ENCODE measurements at regions not wholly inside any gene's neighbourhood (a gene's known extent, or its start where the extent isn't known, plus 50 kb on each side); places are given as distances from the start of the nearest gene placed in this dataset.

DNA sequence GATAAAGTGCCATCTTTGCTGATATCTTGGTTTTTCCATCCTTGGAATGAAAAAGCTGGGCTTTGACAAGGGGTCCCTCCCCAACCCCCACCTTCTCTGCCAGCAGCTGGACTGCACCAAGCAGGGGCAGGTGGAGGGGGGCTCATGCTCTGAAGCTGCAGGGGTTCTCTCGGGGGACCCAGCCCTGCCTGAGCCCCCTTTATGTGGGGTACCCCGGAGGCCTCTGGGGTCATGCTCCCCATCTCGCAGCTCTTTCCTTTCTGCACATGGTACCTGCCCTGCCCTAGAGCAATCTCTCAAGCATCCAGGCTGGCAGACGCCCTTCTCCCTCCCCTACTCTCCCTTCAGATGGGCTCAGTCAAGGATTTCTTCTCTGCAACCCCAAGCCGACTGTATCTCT lies 146.7 kb upstream of the PTPN1 start:
- TF ChIP-seq, protein P1, sequence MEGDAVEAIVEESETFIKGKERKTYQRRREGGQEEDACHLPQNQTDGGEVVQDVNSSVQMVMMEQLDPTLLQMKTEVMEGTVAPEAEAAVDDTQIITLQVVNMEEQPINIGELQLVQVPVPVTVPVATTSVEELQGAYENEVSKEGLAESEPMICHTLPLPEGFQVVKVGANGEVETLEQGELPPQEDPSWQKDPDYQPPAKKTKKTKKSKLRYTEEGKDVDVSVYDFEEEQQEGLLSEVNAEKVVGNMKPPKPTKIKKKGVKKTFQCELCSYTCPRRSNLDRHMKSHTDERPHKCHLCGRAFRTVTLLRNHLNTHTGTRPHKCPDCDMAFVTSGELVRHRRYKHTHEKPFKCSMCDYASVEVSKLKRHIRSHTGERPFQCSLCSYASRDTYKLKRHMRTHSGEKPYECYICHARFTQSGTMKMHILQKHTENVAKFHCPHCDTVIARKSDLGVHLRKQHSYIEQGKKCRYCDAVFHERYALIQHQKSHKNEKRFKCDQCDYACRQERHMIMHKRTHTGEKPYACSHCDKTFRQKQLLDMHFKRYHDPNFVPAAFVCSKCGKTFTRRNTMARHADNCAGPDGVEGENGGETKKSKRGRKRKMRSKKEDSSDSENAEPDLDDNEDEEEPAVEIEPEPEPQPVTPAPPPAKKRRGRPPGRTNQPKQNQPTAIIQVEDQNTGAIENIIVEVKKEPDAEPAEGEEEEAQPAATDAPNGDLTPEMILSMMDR (IDR thresholded peaks at IDR 0.05; ENCODE audit: extremely low read depth, missing control alignments): no peak
- DNase-seq (ENCODE audit: low spot score): no peak

DNA sequence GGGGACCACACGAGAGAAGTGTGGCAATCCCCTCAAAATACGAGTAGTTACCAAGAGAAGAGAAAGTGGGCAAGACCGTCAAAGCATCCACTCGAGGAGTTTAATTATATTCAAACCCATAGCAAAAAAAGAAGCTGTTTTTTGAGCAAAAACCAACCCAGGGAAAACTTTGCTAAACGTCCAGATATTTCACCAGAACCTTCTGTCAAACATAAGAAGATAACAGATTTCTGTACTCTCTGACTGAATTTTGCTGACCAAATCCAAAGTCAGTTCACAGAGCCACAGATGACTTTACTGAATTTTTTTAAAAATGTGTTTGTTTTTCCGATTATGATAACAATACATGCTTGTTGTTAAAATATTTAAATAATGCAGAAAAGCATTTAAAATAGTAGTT lies 145.6 kb upstream of the PTPN1 start:
- TF ChIP-seq, protein P1 (IDR thresholded peaks at IDR 0.05; ENCODE audit: extremely low read depth, missing control alignments): no peak

DNA sequence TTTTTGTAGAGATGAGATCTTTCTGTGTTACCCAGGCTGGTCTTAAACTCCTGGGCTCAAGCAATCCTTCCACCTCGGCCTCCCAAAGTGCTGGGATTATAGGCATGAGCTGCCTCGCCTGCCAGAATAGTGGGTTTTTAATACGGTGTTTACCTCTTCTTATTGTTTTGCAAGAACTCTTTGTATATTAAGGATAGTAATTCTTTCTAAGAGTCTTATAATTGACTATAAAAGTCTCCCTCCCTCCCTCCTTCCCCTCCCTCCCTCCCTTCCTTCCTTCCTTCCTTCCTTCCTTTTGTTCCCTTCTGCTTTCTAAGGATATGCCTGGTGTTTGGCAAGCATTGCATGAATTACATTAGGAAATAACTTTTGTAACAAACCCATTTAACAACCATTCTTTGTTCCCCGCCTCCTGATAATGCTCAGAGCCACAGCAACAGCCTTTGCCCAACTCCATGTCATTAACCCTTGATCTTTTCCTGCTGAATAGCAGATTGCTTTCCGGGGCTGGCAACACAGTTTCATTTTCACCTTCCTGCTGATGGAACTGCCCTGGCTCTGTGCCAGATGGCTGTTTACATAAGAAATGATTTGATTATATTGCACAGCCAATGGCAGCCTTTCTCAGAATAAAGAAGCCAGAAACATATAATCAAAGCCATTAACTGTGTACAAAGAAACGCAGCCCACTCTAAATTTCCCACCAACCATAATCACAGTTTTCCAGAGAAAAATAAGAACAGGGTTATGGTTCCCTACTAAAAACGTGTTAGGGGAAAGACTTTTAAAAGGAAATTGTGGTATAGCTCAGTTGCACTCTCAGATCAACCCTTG lies 143.7 kb upstream of the PTPN1 start:
- DNase-seq (ENCODE audit: low spot score): no peak

More for the DNA sequence above, 145.6 kb upstream of the PTPN1 start:
- DNase-seq (ENCODE audit: low spot score): no peak

DNA sequence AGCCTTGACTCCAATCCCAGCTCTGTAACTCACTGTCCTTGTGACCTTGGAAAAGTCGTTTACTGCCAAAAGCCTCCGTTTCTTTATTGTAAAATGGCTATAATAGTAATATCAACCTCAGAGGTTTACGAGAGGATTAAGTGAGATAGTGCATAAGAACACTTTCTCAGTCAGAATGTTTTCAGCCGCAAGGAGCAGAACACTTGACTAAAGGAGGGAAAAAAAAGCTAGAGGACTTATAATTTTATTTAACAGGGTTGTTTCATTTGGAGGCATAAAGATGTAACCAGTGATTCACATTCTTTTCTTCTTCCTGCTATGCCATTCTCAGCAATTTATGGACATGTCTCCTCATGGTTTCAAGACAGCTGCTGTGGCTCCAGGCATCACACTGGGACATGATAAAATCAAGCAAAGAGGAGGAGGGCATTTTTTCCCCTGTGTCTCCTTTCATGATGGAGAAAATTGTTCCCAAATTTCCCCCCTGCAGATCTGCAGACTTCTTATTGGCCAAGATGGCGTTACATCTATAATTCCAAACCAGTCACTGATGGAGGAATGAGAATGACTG lies 143.0 kb upstream of the PTPN1 start:
- TF ChIP-seq, protein P1 (IDR thresholded peaks at IDR 0.05; ENCODE audit: extremely low read depth, missing control alignments): no peak

More for the DNA sequence above, 143.7 kb upstream of the PTPN1 start:
- TF ChIP-seq, protein P1 (IDR thresholded peaks at IDR 0.05; ENCODE audit: extremely low read depth, missing control alignments): no peak

DNA sequence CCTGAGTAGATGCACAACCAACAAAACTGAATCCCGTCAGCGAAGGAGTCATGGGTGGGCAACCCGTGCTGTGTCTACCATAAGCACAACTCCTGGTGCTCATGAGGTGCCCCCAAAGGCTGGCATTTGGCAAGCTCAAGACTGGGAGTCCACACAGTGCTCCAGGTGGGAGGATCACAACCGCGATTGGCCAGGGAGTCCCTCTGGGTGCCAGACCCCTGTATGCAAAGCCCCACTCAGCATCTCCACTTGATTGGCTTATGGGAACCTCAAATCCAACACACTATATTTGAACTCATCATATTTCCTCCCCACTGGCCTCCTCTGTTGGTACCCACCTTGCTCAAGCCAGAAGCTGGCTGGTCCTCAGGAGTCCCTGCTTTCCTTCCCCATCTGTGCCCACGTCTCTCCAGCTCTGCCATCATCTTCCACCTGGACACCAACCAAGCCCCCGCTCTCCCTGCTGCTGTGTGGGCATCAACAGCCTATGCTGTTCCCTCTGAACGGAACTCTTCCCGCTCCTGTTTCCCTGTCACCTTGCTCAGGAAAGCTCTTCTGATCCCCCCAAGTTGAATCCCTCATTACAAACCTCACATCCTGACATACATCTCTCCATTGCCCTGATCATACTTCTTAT lies 142.3 kb upstream of the PTPN1 start:
- no peak for DNase-seq (ENCODE audit: low spot score)
- TF ChIP-seq, protein P1 (IDR thresholded peaks at IDR 0.05; ENCODE audit: extremely low read depth, missing control alignments): no peak

More for the DNA sequence above, 143.0 kb upstream of the PTPN1 start:
- DNase-seq (ENCODE audit: low spot score): no peak

DNA sequence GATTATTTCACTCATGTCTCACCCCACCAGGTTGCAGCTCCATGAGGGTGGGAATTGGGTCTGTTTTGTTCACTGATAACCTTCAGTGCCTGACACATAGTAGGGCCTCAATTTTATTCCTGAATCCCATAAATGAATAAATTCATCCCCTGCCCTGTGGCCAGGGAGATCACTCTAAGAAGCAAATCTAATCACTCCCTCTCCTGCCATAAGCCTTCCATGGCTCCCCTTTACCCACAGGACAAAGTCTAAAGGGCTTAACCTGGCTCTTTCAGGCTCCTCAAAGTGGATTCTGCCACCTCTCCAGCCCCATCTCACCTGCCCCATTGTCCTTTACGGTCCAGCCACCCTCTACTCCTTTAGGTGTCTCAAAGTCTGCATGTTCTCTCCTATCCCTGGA lies 141.8 kb upstream of the PTPN1 start:
- TF ChIP-seq, protein P1 (IDR thresholded peaks at IDR 0.05; ENCODE audit: extremely low read depth, missing control alignments): no peak
- DNase-seq (ENCODE audit: low spot score): no peak

DNA sequence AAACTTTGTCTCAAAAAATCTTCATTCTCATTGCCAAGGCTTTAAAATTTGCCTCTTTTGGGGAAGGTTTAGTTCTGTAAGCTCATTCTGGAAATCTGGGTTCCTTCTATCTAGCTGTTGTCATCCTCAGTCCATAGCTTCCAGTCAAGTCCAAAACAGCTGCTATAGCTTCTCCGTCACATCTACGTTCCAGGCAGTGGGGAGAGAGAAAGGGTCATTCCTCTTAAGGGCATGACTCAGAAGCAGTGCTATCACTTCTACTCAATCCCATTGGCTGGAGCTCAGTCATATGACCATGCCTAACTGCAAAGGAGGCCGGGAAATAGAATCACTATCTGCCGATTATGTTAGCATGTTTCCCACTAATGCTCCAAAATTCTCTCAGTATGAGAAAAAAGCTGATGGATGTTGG lies 141.4 kb upstream of the PTPN1 start:
- TF ChIP-seq, protein P1 (IDR thresholded peaks at IDR 0.05; ENCODE audit: extremely low read depth, missing control alignments): no peak
- no peak for DNase-seq (ENCODE audit: low spot score)
